Choroid plexus epithelial cell (primary cell): ENCODE measurements at regions not wholly inside any gene's neighbourhood (a gene's known extent, or its start where the extent isn't known, plus 50 kb on each side); places are given as distances from the start of the nearest gene placed in this dataset.

ENCODE experiments used
- DNase-seq: peaks from one replicate; pipeline ENCODE4 v3.0.0-alpha.2; 2010; ENCODE audit warnings: low read depth
- H3K4me3 ChIP-seq: 2 replicates; pipeline ENCODE4 v1.5.1; 2011; ENCODE audit warnings: low read depth, mild to moderate bottlenecking, control low read depth, low read length, moderate library complexity
- TF ChIP-seq, protein P1 (sequence below): conservative IDR thresholded peaks from 2 replicates; pipeline ENCODE4 v1.5.1; 2011; ENCODE audit warnings: low read depth, mild to moderate bottlenecking, control low read depth, inconsistent platforms, low read length, moderate library complexity

DNA sequence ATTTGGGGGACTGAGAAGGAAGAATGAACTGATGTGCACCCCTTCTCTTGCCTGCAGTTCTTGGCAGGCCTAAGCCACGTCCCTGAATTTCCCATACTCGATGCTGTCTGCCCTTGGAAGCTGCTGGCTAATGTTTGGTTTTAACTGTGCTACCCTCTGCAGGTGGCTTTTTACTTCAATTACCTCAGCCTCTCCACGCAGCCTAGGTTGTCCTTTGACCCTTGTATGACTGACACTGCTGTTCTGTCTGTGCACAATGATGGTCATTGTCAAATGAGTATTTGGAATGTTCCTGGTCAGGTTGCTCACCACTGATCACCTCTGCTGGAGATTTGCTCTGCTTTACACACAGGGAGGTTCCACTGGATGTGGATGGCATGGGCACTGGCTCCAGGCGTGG lies 137.1 kb downstream of the ZNF518B start:
- TF ChIP-seq, protein P1, sequence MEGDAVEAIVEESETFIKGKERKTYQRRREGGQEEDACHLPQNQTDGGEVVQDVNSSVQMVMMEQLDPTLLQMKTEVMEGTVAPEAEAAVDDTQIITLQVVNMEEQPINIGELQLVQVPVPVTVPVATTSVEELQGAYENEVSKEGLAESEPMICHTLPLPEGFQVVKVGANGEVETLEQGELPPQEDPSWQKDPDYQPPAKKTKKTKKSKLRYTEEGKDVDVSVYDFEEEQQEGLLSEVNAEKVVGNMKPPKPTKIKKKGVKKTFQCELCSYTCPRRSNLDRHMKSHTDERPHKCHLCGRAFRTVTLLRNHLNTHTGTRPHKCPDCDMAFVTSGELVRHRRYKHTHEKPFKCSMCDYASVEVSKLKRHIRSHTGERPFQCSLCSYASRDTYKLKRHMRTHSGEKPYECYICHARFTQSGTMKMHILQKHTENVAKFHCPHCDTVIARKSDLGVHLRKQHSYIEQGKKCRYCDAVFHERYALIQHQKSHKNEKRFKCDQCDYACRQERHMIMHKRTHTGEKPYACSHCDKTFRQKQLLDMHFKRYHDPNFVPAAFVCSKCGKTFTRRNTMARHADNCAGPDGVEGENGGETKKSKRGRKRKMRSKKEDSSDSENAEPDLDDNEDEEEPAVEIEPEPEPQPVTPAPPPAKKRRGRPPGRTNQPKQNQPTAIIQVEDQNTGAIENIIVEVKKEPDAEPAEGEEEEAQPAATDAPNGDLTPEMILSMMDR, result no peak
- no peak for DNase-seq
- H3K4me3 ChIP-seq, result no peak overlapping the region

DNA sequence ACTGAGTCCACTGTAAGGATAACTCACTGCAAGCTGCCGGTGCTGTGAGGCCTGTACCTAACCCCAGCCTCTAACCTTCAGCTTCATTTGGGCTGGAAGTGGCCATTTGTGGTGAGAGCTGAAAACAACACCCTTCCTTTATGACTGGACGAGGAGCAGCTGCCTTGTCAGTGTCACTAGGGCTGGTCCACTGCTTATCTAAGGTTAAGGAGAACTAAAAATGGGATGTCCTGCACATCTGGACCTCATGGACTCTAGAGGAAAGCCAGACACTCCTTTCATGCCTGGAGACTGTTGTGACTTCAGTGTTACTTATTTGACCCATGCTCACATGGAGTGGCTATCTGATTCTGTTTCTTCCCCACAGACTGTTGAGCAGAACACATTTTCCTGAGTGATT lies 139.9 kb downstream of the ZNF518B start:
- no peak overlapping the region for H3K4me3 ChIP-seq
- TF ChIP-seq, protein P1, result no peak
- no peak for DNase-seq

DNA sequence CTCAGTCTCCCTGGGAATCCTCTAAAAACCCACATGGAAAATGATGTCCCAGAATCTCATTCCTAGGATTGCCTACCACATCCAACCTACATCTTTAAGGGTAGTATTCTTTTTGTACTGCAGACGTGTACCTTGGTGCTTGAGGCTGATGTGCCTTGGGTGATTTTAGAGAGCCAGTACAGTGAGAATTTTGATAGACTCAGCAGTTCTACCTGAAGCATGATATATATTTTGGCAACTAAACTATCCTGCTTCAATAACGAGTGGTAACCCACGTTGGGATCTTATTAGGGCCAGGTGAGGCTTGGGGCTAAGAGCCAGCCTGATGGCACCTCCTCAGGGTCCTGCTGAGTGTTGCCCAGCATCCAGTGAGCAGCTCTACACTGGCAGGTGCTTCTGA lies 140.4 kb downstream of the ZNF518B start:
- TF ChIP-seq, protein P1, result no peak
- DNase-seq, result no peak
- H3K4me3 ChIP-seq, result no peak overlapping the region

DNA sequence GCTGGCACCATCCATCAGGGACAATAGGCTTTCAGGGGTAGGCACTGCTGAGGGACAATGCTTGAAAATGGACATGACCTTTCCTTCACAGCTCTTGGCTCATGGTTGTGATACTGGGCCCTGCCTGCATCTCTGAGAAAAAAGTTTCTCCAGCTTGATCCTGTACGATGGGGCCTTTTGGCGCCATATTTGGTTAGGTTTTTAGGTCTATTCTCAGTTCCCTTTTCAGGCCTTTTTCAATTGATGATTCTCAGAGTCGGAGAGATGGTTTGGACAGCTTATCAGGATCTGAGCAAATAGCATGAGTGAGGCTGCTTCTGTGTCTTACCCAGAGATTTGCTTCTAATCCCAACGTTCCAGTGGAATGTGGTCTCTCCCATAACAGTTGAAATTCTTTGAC lies 141.6 kb downstream of the ZNF518B start:
- DNase-seq, result no peak
- H3K4me3 ChIP-seq, result no peak overlapping the region
- TF ChIP-seq, protein P1, result no peak

DNA sequence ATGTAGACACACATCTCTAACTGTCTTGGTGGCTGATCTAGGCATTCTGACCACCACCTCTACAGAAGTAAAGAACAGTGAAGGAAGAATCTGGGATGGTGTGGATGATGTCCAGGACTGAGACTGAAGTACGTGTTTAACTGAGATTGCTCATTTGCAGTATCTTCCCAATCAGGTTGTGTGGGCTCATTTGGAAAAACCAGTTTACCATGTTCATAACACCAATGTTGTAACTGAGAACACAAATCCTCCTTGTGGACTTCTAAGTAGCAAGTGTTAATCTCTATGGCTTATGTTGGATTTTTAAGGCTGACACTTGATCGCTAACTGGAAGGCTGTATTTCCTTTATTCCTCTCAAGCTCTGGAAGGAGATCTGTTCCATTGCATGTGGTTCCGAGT lies 144.7 kb downstream of the ZNF518B start:
- TF ChIP-seq, protein P1, result no peak
- no peak overlapping the region for H3K4me3 ChIP-seq
- DNase-seq, result no peak

DNA sequence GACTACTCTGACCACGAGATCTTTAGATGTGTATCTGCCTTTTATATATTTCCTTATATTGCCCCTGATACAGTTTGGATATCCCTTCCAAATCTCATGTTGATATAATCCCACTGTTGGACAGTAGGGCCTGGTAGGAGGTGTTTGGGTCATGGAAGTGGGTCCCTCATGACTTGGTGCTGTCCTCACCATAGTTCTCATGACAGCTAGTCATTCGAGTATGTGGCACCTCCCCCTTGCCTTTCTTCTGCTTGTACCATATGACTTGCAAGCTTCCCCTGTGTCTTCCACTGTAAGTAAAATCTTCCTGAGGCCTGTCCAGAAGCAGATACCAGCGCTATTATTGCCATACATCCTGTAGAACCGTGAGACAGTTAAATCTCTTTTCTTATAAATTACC lies 145.3 kb downstream of the ZNF518B start:
- no peak for DNase-seq
- H3K4me3 ChIP-seq, result no peak overlapping the region
- TF ChIP-seq, protein P1, result no peak

DNA sequence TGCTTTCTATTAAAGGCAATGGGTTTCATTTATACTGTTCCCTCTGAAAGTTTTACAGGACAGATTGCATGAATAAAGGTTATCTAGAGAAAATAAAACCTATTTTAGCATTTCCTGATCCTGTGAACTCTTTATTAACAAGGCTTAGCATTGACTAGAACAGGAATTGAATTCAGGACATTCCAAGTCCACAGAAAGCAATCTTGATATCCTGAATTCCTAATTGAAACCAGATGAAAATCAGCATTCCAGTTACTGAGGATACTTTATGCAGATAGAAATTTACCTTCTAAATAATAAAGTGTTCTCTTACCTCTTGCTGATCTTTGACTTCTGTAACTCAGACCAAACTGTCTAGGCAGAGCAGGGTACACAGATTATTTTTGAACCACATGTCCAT lies 151.4 kb downstream of the ZNF518B start:
- no peak for DNase-seq

More for the DNA sequence above, 151.4 kb downstream of the ZNF518B start:
- TF ChIP-seq, protein P1, result no peak
- no peak overlapping the region for H3K4me3 ChIP-seq
